ENCODE measurements at regions not wholly inside any gene's neighbourhood (a gene's known extent, or its start where the extent isn't known, plus 50 kb on each side); places are given as distances from the start of the nearest gene placed in this dataset.

GRCh38 chr13:50196118-50196517 lies 180.9 kb downstream of the KCNRG start:
- DNase-seq (ENCODE audit: low read depth): no peak
- no peak for TF ChIP-seq CTCF (IDR thresholded peaks at IDR 0.05; ENCODE audit: control insufficient read depth, insufficient read depth, low read depth, low read length, missing control alignments)
- H3K4me3 ChIP-seq (ENCODE audit: control insufficient read depth, low read depth, low read length): no peak overlapping the region

DNA sequence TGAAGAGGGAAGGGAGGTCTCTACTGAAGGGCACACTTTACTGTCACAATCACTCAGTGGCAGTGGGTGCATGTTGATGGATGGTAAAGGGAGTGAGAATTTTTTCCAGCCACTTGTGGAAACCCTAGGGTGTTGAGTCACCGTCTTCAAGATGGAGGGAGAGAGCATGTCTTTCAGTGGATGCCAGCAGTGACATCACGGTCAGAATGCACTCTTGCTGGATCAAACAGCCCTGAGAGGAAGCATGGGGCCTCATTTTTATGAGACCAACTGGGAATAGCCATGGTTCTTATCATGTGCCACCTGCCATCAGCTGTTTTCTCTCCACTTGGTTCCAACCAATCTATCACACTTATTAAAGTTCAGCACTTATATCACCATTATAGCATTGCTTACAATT lies 182.5 kb downstream of the KCNRG start:
- TF ChIP-seq CTCF (IDR thresholded peaks at IDR 0.05; ENCODE audit: control insufficient read depth, insufficient read depth, low read depth, low read length, missing control alignments): no peak
- DNase-seq (ENCODE audit: low read depth): no peak
- no peak overlapping the region for H3K4me3 ChIP-seq (ENCODE audit: control insufficient read depth, low read depth, low read length)

DNA sequence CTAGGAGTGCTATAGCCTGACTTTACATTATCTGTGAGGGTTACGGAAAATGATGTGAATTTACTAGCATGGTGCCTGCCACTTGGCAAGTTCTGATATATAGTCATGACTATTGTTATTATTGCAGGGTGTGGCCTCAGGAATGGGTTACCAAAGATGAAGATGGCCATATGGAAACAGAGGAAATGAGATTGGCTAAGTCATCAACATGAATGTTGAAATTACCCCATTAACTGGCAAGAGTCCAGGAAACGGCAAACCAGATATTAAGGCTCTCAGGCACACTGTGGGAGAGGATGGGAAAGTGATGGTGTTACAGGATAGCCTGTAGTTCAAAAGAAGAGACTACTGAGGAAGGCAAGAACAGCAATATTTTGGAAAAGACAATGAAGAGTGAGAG lies 183.3 kb downstream of the KCNRG start:
- no peak for DNase-seq (ENCODE audit: low read depth)
- H3K4me3 ChIP-seq (ENCODE audit: control insufficient read depth, low read depth, low read length): no peak overlapping the region
- no peak for TF ChIP-seq CTCF (IDR thresholded peaks at IDR 0.05; ENCODE audit: control insufficient read depth, insufficient read depth, low read depth, low read length, missing control alignments)

DNA sequence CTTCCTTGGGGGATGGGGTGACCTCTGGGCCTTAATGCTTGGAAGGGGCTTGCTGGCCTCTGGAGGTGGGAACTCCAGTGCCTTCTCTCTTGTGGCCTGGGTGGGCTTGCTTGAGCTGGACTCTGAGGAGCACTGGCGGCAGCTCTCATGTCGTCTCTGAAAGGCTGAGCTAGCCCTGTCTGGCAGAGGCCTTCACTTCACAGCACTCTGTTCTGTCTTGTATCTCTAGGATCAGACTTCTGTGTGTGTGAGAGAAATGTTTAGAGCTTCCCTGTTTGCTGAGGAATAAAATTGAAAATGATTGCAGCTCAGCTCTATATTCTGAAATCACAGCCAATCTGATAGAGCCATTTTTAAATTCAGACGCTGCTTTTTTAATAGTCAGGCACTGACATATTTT lies 185.3 kb downstream of the KCNRG start:
- no peak for TF ChIP-seq CTCF (IDR thresholded peaks at IDR 0.05; ENCODE audit: control insufficient read depth, insufficient read depth, low read depth, low read length, missing control alignments)
- H3K4me3 ChIP-seq (ENCODE audit: control insufficient read depth, low read depth, low read length): no peak overlapping the region
- DNase-seq (ENCODE audit: low read depth): no peak

DNA sequence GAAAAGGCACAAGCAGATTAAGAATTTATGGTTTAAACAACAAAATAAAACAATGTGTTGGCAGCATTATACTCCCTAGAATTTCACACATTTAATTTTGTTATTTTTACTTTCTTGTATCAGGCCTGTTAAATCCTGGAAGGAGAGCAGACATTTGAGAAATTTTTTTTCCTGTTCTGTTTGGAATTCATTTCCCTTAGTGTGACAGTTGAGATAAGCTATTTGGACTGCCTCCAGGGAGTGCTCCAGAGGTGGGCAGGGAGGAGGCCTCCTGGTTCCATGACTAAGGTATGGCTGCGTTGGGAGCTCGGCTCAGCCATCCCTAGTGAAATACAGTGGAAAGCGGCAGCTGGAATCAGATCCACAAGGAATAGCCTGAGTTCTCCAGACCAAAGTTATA lies 185.7 kb downstream of the KCNRG start:
- TF ChIP-seq CTCF (IDR thresholded peaks at IDR 0.05; ENCODE audit: control insufficient read depth, insufficient read depth, low read depth, low read length, missing control alignments): no peak
- no peak for DNase-seq (ENCODE audit: low read depth)
- H3K4me3 ChIP-seq (ENCODE audit: control insufficient read depth, low read depth, low read length): no peak overlapping the region

GRCh38 chr13:50202485-50202884 lies 187.2 kb downstream of the KCNRG start:
- TF ChIP-seq CTCF (IDR thresholded peaks at IDR 0.05; ENCODE audit: control insufficient read depth, insufficient read depth, low read depth, low read length, missing control alignments): no peak
- no peak for DNase-seq (ENCODE audit: low read depth)
- H3K4me3 ChIP-seq (ENCODE audit: control insufficient read depth, low read depth, low read length): no peak overlapping the region

Measured in AG09309 (cell line).